ENCODE measurements at regions not wholly inside any gene's neighbourhood (a gene's known extent, or its start where the extent isn't known, plus 50 kb on each side); places are given as distances from the start of the nearest gene placed in this dataset.

- TF ChIP-seq CTCF (IDR thresholded peaks at IDR 0.05; ENCODE audit: low read depth, low read length) = no peak
- no peak overlapping the region for H3K4me3 ChIP-seq (ENCODE audit: low read depth, low read length)
These were observed 183.2 kb upstream of the JARID2 start for GRCh38 chr6:15062516-15063252.

- H3K4me3 ChIP-seq (ENCODE audit: low read depth, low read length) = no peak overlapping the region
- no peak for TF ChIP-seq CTCF (IDR thresholded peaks at IDR 0.05; ENCODE audit: low read depth, low read length)
These were observed 182.5 kb upstream of the JARID2 start for GRCh38 chr6:15063253-15063853.

- H3K4me3 ChIP-seq (ENCODE audit: low read depth, low read length) = no peak overlapping the region
- no peak for TF ChIP-seq CTCF (IDR thresholded peaks at IDR 0.05; ENCODE audit: low read depth, low read length)
These were observed 180.4 kb upstream of the JARID2 start for GRCh38 chr6:15065261-15065989.

- no peak overlapping the region for H3K4me3 ChIP-seq (ENCODE audit: low read depth, low read length)
- no peak for TF ChIP-seq CTCF (IDR thresholded peaks at IDR 0.05; ENCODE audit: low read depth, low read length)
These were observed 179.6 kb upstream of the JARID2 start for GRCh38 chr6:15066089-15066758.

GRCh38 chr6:15073344-15073789 lies 172.5 kb upstream of the JARID2 start:
- H3K4me3 ChIP-seq (ENCODE audit: low read depth, low read length) = no peak overlapping the region
- TF ChIP-seq CTCF (IDR thresholded peaks at IDR 0.05; ENCODE audit: low read depth, low read length) = no peak

- TF ChIP-seq CTCF (IDR thresholded peaks at IDR 0.05; ENCODE audit: low read depth, low read length) = no peak
- H3K4me3 ChIP-seq (ENCODE audit: low read depth, low read length) = no peak overlapping the region
These were observed 171.9 kb upstream of the JARID2 start for GRCh38 chr6:15073883-15074465.

All from WI38 (cell line).